Cardiac septum (tissue), 1 donor: ENCODE measurements at regions not wholly inside any gene's neighbourhood (a gene's known extent, or its start where the extent isn't known, plus 50 kb on each side); places are given as distances from the start of the nearest gene placed in this dataset.

ENCODE experiments used
- DNase-seq: peaks from one replicate; pipeline ENCODE4 v3.0.0-alpha.2; 2020; ENCODE audit warnings: low spot score
- intact Hi-C: fragments of 100-400 bp; cut with DNase I; formaldehyde crosslinking; loops from one replicate; pipeline ENCODE4 v1.14.0; 2022
- donor health status: DM: no; HTN: no; CAD: no.

DNA sequence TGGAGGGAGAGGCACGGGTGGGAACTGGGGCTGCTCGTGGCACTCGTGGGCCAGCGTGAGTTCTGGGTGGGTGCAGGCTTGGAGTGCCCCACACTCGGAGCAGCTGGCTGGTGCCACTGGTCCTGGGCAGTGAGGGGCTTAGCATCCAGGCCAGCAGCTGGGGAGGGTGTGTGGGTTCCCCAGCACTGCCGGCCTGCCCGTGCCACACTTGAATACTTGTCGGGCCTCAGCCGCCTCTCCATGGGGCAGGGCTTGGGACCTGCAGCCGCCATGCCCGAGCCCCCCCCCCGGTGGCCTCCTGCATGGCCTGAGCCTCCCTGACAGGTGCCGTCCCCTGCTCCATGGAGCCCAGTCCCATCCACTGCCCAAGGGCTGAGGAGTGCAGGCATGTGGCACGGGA lies 207.2 kb downstream of the CD109 start:
- DNase-seq, result no peak
- intact Hi-C loops, result no loop called here

DNA sequence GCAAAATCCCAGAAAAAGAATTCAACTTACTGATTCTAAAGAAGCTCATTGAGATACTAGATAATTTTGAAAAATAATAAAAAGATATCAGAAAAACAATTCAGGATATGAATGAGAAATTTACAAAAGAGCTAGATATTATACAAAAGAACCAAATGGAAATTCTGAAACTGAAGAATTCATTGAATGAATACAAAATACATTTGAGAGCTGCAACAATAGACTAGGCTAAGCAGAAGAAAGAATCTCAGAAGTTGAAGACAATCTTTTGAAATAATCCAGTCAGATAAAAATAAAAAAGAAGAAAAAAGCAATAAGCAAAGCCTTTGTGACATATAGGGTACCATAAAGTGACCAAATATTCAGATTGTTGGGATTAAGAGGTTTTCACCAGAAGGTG lies 206.0 kb downstream of the CD109 start:
- intact Hi-C loops, result no loop called here

DNA sequence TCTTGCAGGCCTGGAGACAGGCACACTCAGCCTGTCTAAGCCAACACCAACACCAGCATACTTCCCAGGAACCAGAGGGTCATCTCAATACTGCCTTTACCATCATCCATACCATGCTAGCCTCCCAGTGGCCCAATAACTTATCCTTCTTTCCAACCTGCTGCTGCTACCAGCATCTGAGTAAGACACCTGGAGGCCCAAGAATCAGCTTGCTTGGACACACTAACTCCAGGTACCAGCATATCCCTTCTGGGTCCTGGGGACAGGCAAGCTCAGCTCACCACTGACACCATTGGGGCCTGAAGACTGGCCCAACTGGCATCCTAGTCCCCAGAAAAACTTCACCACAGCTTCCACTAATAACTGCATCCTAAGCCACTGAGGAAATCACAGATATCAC lies 205.3 kb downstream of the CD109 start:
- intact Hi-C loops, result no loop called here
- DNase-seq, result no peak

More for the DNA sequence above, 206.0 kb downstream of the CD109 start:
- DNase-seq, result no peak

DNA sequence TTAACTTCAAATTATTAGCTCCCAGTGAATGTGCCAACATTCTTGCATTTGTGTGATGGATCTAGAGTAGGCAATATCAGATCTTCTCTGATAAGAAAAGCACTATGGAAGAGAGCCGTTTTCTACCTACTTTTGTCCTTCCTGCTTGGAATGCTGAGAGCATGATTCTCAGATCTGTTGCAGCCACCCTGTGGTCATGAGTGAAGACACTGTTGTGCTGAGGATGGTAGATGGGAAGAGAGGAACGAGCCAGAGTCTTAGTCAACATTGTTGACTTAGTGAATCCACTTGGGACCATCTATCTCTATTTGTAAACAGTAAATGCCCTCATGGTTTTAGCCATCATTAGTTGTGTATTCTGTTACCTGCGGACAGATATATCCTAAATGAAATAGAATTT lies 202.6 kb downstream of the CD109 start:
- intact Hi-C loops, result no loop called here
- no peak for DNase-seq

DNA sequence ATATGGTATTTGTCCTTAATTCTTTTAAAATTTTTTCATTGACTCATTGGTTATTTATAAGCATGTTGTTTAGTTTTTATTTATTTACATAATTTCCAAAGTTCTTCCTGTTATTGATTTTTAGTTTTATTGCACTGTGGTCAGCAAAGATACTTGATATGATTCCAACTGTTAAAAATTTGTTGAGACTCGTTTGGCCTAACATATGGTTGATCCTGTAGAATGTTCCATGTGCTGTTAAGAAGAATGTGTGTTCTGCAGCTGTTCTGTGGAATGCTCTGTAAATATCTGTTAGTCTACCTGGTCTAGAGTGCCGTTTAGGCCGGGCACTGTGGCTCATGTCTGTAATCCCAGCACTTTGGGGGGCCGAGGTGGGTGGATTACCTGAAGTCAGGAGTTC lies 197.7 kb downstream of the CD109 start:
- intact Hi-C loops, result no loop called here
- no peak for DNase-seq

DNA sequence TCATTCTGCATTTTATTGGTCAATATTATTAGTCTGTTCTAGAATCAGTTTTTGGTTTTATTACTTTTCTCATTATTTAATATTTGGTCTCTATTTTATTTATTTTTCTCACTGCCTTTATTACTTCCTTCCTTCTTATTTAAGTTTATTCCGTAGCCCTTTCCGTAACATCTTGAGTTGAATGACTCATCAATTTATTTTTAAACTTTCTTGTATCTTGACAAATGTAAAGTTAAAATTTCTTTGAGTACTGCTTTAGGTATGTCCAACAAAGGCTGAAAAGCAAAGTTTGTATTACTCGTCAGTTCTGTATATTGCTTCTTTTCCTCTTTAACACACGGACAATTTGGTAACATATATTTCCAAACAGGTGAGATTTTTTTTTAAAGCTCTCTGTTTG lies 192.0 kb downstream of the CD109 start:
- intact Hi-C loops, result no loop called here
- no peak for DNase-seq

DNA sequence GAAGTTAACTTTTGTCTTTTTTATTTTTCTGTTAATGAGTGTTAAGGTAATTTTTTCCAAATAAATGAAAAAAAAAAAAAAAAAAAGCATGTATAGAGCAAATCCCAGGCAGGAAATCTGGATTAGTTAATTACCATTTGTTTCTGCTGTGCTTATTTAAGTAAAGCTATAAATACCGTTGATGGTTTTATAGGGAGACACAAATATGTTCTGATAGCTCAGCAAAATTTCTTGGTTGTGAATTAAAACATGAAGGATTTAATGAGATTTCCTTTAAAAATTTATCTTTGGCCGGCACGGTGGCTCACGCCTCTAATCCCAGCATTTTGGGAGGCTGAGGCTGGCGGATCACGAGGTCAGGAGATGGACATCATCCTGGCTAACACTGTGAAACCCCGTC lies 189.4 kb downstream of the CD109 start:
- intact Hi-C loops, result no loop called here
- no peak for DNase-seq

DNA sequence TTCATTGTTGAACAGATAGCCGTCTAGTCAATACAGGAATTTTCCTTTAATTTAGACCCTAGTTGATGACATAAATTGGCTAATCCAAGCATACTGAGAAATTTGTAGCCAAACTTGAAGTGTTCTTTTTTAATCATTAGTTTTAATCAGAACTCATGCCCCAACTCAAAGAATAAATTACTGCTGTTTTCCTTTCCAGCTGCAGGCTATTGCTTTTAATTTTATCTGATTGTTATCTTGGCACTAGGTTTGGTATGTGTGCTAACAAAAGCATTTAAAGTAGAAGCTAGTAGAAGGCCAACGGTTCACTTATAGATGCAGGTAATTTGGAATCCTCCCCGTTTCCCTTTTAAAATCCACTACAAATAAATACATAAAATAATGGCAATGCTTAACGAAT lies 188.5 kb downstream of the CD109 start:
- intact Hi-C loops, result no loop called here
- no peak for DNase-seq

DNA sequence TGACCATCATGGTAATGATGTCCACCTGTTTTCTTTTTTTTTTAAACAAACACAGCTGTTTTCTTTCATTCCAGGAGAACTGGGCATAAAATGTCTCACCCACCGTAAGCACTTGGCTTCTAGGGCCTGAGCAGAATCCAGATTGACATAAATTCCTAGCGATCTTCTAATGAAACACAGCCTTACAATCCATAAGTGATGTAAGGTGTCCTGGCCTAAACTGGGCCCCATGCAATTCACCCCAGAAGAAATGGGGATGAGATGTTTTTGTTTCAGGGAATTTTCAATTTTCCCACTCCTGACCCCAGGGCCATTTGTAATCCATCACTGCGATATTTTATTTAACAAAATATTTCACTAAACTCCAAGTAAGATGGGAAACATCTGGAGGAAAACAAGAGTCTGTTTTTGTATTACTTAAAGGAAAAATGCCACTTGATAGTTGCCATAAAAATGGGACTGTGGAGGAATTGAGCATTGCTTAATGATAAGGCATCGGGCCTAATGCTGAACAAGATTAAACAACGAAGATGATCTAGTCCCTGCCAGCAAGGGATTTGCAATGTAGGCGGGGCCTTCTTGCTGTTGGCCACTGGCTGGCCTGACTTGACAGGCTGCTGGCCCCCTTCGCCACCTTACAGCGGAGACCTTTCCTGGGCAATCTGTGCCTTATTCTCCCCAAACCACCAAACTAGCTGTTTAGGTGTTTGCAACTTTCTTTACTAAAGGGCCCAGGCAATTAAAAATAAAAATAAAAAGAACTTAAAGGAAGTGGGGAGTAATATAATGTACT lies 183.7 kb downstream of the CD109 start:
- intact Hi-C loops, result no loop called here
- DNase-seq, result peak; percentile 68

DNA sequence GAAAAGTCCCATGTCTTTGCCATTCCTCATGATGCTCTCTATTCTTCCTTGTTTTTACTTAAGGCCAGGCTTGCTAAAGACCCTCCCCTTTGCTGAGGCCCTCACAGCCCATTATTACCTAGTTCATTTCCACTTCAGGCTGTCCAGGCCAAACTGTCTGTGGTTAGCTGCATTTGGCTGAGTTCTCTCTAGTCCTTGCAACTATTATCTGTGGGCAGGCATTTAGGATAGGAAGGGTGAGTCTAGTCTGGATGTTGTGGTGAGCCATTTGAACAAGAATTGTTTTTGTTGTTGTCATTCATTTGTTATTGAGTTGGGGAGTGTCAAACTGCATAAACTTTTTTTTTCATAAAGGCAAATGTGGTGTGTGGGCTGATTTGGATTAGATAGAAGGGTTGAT lies 182.4 kb downstream of the CD109 start:
- no peak for DNase-seq
- intact Hi-C loops, result no loop called here
